Urinary bladder (tissue), 3 donors: ENCODE measurements at regions not wholly inside any gene's neighbourhood (a gene's known extent, or its start where the extent isn't known, plus 50 kb on each side); places are given as distances from the start of the nearest gene placed in this dataset.

Experiments used
- DNase-seq: peaks from one replicate; pipeline ENCODE4 v3.0.0-alpha.2; 2015; ENCODE audit errors: extremely low spot score
- H3K27ac ChIP-seq: one replicate; pipeline ENCODE4 v1.5.1; 2013; ENCODE audit warnings: low read depth, mild to moderate bottlenecking, moderate library complexity
- H3K36me3 ChIP-seq: one replicate; pipeline ENCODE4 v1.6.1; 2013; ENCODE audit warnings: mild to moderate bottlenecking, moderate library complexity; ENCODE audit not compliant: insufficient read depth
- H3K4me1 ChIP-seq: one replicate; pipeline ENCODE4 v1.6.1; 2013; ENCODE audit warnings: mild to moderate bottlenecking, moderate library complexity; ENCODE audit not compliant: insufficient read depth
- H3K4me3 ChIP-seq: one replicate; pipeline ENCODE4 v1.5.1; 2013; ENCODE audit warnings: low read depth, low read length
- WGBS: extraction: QIAGEN DNeasy Blood & Tissue Kit; methylation state at CpG from one replicate; pipeline ENCODE4 v1.1.7; 2013; 5-methylcytosine and 5-hydroxymethylcytosine counted together
- donor health status: healthy with polysubstance abuse.
- donor health status: healthy.

GRCh38 chr10:33533612-33534011, 199.1 kb upstream of the NRP1 start:
- WGBS, result 67% methylated on average over 5 of the region's 5 CpGs
- Histone ChIP-seq H3K27ac (no peak overlapping the region), H3K4me3 (no peak overlapping the region), H3K4me1 (no peaks in the 10 kb centered on the region), H3K36me3 (no peaks in the 10 kb centered on the region)
- no peak for DNase-seq

- H3K36me3 ChIP-seq, result no peaks in the 10 kb centered on the region
- 95% methylated on average over 7 of the region's 7 CpGs for WGBS
- H3K27ac ChIP-seq, result no peak overlapping the region
- H3K4me1 ChIP-seq, result no peaks in the 10 kb centered on the region
- H3K4me3 ChIP-seq, result no peak overlapping the region
- no peak for DNase-seq
Measured at GRCh38 chr10:33532901-33533300, 198.4 kb upstream of the NRP1 start.

- H3K27ac ChIP-seq, result no peak overlapping the region
- H3K36me3 ChIP-seq, result no peaks in the 10 kb centered on the region
- H3K4me1 ChIP-seq, result no peaks in the 10 kb centered on the region
- no peak overlapping the region for H3K4me3 ChIP-seq
- no peak for DNase-seq
Measured at GRCh38 chr10:33529234-33529633, 194.8 kb upstream of the NRP1 start.

- H3K36me3 ChIP-seq, result no peaks in the 10 kb centered on the region
- no peak for DNase-seq
- H3K4me3 ChIP-seq, result no peak overlapping the region
- no peaks in the 10 kb centered on the region for H3K4me1 ChIP-seq
- 87% methylated on average over 4 of the region's 4 CpGs for WGBS
- H3K27ac ChIP-seq, result no peak overlapping the region
Measured at GRCh38 chr10:33524966-33525365, 190.5 kb upstream of the NRP1 start.

GRCh38 chr10:33524041-33524440, 189.6 kb upstream of the NRP1 start:
- no peak overlapping the region for H3K4me3 ChIP-seq
- H3K27ac ChIP-seq, result no peak overlapping the region
- H3K36me3 ChIP-seq, result no peaks in the 10 kb centered on the region
- 92% methylated on average over 5 of the region's 5 CpGs for WGBS
- DNase-seq, result no peak
- H3K4me1 ChIP-seq, result no peaks in the 10 kb centered on the region

- no peaks in the 10 kb centered on the region for H3K4me1 ChIP-seq
- no peak overlapping the region for H3K27ac ChIP-seq
- no peaks in the 10 kb centered on the region for H3K36me3 ChIP-seq
- H3K4me3 ChIP-seq, result no peak overlapping the region
- DNase-seq, result no peak
- WGBS, result 94% methylated on average over 6 of the region's 6 CpGs
Measured at GRCh38 chr10:33523236-33523792, 188.8 kb upstream of the NRP1 start.

GRCh38 chr10:33521904-33522303, 187.4 kb upstream of the NRP1 start:
- H3K27ac ChIP-seq, result no peak overlapping the region
- H3K4me3 ChIP-seq, result no peak overlapping the region
- no peak for DNase-seq
- 97% methylated on average over 3 of the region's 3 CpGs for WGBS
- H3K36me3 ChIP-seq, result no peaks in the 10 kb centered on the region
- H3K4me1 ChIP-seq, result no peaks in the 10 kb centered on the region

GRCh38 chr10:33521062-33521461, 186.6 kb upstream of the NRP1 start:
- no peaks in the 10 kb centered on the region for H3K36me3 ChIP-seq
- 25% methylated on average over 4 of the region's 4 CpGs for WGBS
- no peaks in the 10 kb centered on the region for H3K4me1 ChIP-seq
- no peak overlapping the region for H3K27ac ChIP-seq
- no peak for DNase-seq
- no peak overlapping the region for H3K4me3 ChIP-seq

- no peak overlapping the region for H3K4me3 ChIP-seq
- no peak overlapping the region for H3K27ac ChIP-seq
- no peaks in the 10 kb centered on the region for H3K4me1 ChIP-seq
- WGBS, result 67% methylated on average over 2 of the region's 2 CpGs
- DNase-seq, result no peak
- no peaks in the 10 kb centered on the region for H3K36me3 ChIP-seq
Measured at GRCh38 chr10:33520223-33520622, 185.8 kb upstream of the NRP1 start.

GRCh38 chr10:33519130-33519860, 184.8 kb upstream of the NRP1 start:
- Histone ChIP-seq H3K27ac (no peak overlapping the region), H3K4me1 (no peaks in the 10 kb centered on the region), H3K4me3 (no peak overlapping the region), H3K36me3 (no peaks in the 10 kb centered on the region)
- WGBS, result 82% methylated on average over 14 of the region's 14 CpGs
- DNase-seq, result no peak

- H3K27ac ChIP-seq, result no peak overlapping the region
- 61% methylated on average over 3 of the region's 3 CpGs for WGBS
- H3K36me3 ChIP-seq, result no peaks in the 10 kb centered on the region
- no peak overlapping the region for H3K4me3 ChIP-seq
- DNase-seq, result no peak
- H3K4me1 ChIP-seq, result no peaks in the 10 kb centered on the region
Measured at GRCh38 chr10:33510206-33510605, 175.7 kb upstream of the NRP1 start.

GRCh38 chr10:33509231-33509831, 174.9 kb upstream of the NRP1 start:
- no peak overlapping the region for H3K27ac ChIP-seq
- H3K4me1 ChIP-seq, result no peaks in the 10 kb centered on the region
- DNase-seq, result peak; percentile 81
- no peak overlapping the region for H3K4me3 ChIP-seq
- WGBS, result 28% methylated on average over 7 of the region's 7 CpGs
- H3K36me3 ChIP-seq, result no peaks in the 10 kb centered on the region

- 72% methylated on average over 10 of the region's 10 CpGs for WGBS
Measured at GRCh38 chr10:33507662-33508425, 173.4 kb upstream of the NRP1 start.

More at GRCh38 chr10:33507662-33508425, 173.4 kb upstream of the NRP1 start:
- DNase-seq, result no peak
- no peak overlapping the region for H3K27ac ChIP-seq
- H3K36me3 ChIP-seq, result no peaks in the 10 kb centered on the region
- H3K4me3 ChIP-seq, result no peak overlapping the region
- H3K4me1 ChIP-seq, result no peaks in the 10 kb centered on the region
